MV-4-11 (cell line): ENCODE measurements at regions not wholly inside any gene's neighbourhood (a gene's known extent, or its start where the extent isn't known, plus 50 kb on each side); places are given as distances from the start of the nearest gene placed in this dataset.

Experiments used
- DNase-seq: peaks from one replicate; lab custom pipeline; 2025; lab: John Stamatoyannopoulos, UW

DNA sequence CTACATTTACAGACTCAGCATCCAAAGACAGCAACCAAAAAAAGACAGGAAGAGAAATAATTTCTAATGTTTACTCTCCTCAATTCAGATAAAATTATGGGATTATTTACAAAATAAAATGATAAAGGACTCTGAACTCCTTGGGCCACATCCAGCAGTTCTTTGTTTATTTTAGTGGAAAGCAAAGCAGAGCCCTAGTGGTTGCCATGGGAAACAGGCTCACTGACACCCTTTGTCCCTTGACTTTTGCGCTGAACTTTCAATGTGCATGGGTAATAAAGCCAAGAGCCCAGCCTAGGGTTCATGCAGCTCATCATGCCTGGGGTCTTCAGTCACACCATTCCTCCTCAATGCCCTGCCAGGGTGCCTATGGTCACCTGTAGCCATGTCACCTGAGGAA is 442.6 kb upstream of the IGFBP3 start:
- no peak for DNase-seq

DNA sequence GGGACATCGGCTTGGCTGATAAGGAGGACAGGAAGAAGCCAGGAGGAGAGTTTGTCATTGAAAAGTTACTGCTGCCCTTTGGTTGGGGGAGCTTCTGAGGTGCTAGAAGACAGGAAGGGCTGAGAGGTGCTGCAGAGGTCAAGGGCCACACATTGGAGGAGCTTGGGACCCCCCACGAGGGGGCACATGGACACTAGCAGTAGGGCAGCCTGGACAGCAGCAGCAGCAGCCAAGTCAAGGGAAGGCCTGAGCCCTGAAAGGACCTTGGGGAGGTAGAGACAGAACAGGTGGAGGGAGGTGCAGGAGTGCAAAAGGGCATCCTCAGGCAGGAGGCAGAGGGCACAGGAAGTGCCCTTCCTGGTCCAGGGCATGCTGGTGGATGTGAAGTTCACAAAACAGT is 439.7 kb upstream of the IGFBP3 start:
- no peak for DNase-seq

DNA sequence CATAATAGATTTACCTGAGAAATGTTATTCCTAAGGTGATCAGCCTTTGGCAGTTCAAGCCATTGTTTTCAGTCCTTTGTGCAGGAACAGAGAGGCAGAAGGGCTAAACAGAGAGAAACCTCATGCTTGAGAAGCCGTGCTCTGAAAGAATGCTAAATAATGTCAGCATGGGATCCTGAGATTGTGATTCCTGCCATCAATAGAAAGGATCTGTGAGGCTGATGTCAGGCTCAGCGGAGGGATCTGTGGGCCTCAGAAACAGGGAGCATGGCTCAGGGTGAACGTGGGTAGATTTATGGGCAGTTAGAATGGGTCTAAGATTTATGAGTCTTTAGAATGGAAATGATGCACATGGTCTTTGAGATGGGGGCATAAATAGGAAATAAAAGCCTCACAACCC is 439.2 kb upstream of the IGFBP3 start:
- DNase-seq, result no peak

- DNase-seq, result no peak
Measured at GRCh38 chr7:46357851-46358250, 436.8 kb upstream of the IGFBP3 start.

DNA sequence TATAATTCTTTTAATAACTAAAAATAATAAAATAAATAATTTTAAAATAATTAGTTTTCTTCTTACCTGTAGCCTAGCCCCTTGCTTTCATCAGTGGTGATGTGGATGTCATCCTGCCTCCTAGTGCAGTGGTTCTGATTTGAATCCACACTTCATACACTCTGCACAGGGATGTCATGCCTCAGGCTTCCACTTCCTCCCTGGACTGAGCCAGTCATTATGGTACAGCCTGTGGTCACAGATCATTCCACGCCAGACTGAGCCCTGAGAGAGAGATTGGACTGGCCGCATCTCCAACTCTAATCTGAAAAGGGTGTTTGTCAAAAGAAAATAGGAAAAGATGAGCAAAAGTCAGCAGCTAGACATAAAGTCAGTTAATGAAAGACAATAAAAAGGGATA is 436.2 kb upstream of the IGFBP3 start:
- DNase-seq, result no peak

- DNase-seq, result no peak
Measured at GRCh38 chr7:46356371-46356770, 435.3 kb upstream of the IGFBP3 start.

DNA sequence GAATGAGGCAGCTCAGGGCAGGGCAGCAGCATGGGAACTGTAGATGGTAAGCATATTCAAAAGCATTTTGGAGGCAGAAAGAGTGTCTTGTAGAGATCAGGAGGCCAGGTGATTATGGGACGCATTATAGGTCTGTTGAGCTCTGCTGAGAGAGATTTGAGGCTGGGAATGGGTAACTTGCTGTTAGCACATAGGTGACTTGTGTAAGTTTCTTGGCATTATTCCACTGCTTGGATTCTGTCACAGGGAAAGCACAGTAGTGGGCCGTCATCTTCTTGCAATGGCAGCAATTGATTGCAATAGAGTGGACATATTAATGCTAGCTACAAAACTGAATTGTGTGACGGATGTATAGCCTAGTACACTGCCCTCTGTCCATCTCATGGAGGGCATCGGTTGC is 434.3 kb upstream of the IGFBP3 start:
- no peak for DNase-seq

DNA sequence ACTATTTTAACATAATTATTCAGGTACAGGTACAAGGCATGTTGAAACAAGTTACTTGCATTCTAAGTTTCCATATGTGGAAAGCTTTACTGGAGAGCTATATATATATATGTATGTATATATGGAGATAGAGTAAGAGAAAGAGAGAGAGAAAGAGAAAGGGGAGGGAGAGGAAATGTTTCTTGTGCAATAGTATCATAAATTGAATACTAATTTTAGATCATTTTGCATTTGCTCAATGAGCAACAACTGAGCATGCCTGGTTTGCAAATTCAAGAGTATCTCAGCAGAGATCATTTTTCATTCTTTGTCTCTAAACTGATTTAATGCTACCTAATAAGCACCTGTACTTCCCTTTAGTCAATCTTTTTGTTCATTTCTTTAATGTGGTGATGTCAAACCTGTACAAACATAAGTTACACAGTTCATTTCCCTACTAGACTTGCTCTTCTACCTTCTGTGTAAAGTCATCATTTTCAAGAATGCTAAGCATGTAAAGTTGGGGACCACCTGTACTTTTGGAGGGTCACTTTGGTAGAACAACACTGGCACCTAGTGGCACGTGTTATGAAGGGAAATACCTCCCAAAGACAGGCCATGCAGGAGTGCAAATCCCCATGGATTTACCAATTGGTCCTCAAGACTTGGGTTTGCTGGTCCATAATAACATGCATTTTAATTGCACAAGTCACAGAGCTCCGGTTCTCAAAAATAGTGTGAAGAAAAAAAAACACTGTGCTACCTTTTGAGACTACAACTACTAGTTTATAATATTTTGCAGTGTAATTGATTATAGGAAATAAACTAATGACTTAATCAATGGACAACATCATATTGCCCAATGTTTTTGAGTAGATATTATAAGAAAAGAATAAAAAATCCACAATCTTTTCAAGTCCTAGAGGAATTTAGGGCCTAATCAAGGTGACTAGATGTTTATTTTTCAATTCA is 431.2 kb upstream of the IGFBP3 start:
- no peak for DNase-seq

DNA sequence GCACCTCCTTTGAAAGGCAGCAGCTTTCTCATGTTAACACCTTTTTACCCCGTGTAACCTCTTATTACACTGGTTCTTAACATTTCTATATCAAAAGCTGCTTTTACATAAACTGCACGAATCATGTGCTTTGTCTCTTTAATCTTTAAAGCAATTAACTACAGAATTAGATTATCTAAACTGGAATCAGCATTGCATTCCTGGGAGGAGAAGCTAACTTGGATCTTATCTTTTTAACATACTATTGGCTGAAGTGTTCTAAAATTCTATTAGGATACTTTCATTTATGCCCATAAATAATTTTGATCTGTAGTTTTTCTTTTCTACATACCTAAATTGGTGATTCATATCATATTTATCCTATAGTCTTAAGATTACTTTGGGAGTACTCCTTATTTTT is 428.4 kb upstream of the IGFBP3 start:
- no peak for DNase-seq

GRCh38 chr7:46344533-46344932 is 423.5 kb upstream of the IGFBP3 start:
- DNase-seq, result no peak

DNA sequence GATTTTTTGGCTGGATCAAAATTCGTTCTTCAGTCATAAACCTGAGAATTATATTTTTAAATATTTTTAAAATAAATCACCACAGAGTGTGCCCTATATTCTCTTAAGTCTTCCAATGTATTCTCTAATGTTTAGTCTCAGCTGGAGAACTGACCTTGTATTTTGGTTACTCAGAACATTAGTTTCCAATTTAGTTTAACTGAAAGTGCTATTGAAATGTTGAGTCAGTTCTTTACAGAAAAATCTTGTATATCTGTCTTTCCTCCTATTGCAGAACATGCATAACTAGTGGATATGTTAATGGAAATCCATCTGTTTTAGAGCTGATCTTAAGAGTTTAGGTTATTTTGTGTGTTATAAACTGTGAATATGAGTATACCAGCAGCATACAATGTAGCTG is 422.7 kb upstream of the IGFBP3 start:
- DNase-seq, result no peak

- no peak for DNase-seq
Measured at GRCh38 chr7:46322937-46323336, 401.9 kb upstream of the IGFBP3 start.

DNA sequence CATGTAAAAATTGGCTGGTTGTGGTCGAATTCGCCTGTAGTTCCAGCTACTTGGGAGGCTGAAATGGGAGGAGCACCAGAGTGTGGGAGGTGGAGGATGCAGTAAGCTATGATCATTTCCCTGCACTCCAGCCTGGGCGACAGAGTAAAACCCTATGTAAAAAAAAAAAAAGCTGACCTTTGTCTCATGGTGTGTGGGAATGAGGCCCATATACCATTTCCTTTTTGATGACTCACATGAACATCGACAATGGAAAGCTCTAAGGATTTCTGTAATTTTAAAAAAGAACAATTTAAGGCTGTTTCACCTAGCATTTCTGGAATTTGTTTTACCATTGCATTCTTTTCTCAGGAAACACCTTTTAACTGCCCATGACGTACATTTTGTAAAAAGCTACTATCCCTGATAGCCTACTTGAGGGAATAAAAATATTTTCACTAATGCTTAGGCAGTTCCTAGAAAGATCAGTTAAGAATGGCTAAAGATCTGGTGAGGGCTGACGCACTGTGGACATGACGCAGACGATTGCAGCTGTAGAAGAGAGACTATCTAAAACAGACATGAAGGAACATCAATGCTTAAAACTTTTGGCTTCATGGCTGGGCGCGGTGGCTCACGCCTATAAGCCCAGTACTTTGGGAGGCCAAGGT is 400.6 kb upstream of the IGFBP3 start:
- no peak for DNase-seq

GRCh38 chr7:46320956-46321355 is 399.9 kb upstream of the IGFBP3 start:
- DNase-seq, result no peak

DNA sequence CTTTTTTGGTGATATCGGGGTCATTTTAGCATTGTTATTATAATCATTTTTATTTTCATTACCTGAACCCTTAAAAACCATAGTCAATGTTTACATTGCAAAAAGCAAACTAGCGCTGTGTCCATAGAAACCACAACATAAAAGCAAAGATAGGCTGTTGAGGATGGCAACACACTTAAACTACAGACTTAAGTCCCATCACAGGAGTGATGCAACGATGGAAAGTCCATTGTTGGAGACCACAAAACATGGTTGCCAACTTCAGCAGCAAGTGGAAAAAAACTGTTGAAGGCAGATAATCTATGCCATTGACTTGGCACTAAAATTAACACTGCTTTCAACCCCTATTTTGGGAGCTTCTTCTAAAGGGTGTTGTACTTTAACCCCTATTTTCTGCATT is 398.8 kb upstream of the IGFBP3 start:
- peak; percentile 57 for DNase-seq

GRCh38 chr7:46318276-46318675 is 397.2 kb upstream of the IGFBP3 start:
- no peak for DNase-seq

GRCh38 chr7:46317256-46317655 is 396.2 kb upstream of the IGFBP3 start:
- DNase-seq, result no peak

DNA sequence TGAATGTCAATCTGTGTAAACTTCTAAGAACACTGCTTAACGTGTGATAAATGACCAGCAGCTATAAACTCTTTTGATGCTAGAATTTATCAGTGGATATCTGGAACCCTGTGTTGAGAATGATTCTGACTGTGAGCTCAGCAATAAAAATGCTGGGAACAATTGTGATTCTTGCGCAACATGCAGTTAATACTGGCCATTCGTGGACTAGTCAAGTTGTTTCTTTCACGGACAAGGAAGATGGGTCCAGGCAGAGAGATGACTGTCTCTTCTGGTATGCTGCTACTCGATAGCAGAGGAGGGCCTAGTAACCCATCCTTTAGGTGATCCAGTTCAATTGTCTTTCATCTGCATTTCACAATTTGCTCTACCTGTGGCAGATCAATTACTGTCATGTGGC is 394.8 kb upstream of the IGFBP3 start:
- DNase-seq, result no peak

GRCh38 chr7:46301677-46302076 is 380.6 kb upstream of the IGFBP3 start:
- DNase-seq, result no peak

GRCh38 chr7:46297515-46297914 is 376.4 kb upstream of the IGFBP3 start:
- no peak for DNase-seq

DNA sequence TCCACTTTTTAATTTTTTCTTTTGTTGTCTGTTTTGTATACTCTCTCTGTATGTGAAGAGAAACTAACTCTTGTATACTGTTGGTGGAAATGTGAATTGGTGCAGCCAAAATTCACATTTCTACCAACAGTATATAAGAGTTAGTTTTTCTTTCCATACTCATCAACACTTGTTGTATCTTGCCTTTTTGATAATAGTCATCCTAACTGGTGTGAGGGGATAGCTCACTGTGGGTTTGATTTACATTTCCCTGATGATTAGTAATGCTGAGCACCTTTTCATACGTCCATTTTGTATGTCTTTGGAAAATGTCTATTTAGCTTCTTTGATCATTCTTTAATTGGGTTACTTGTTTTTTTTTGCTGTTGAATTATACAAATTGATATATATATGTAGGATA is 375.5 kb upstream of the IGFBP3 start:
- no peak for DNase-seq

DNA sequence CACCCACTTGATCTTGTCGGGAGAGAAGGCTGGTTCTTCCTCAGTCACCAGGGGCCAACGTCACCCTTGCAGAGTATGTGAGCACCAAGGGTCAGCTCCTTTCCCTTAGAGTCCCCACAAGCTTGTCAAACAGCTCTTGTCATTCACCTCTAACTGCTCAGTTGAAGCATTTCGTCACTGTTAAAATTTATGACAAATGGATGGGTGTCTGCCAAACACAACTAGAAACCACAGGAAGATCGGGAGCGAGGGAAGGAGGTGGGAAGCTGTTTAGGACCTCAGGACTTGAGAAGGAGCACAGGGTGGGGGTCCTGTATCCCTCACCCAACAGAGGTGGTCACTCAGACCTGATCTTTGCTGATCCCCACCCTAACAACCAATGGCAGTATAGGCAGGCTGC is 373.3 kb upstream of the IGFBP3 start:
- DNase-seq, result no peak

- no peak for DNase-seq
Measured at GRCh38 chr7:46292741-46293140, 371.7 kb upstream of the IGFBP3 start.
